NOMO-1 treated with dmso at 0.1 percent for 144 hours (cell line): ENCODE measurements at regions not wholly inside any gene's neighbourhood (a gene's known extent, or its start where the extent isn't known, plus 50 kb on each side); places are given as distances from the start of the nearest gene placed in this dataset.

Experiments
- DNase-seq: peaks from one replicate; lab custom pipeline; 2025; ENCODE audit not compliant: unreplicated experiment; lab: John Stamatoyannopoulos, UW

DNA sequence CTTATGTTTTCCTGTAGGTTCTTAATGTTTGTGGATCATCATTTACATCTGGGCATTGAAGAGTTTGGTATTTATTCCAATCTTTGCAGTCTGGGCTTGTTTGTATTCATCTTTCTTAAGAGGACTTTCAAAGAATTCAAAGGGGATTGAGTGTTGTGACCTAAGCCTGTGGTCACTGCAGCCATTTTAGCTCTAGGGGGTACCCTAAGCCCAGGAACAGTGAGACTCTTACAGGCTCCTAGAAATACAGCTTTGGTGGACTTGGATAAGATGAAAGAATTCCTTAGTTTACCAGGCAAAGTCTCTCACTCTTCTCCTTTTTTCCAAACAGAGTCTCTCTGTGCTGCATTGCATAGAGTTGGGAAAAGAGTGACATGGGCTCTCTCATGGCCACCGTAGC is 2539.0 kb upstream of the PCDH20 start:
- DNase-seq, result no peak

- DNase-seq, result no peak
Measured at GRCh38 chr13:63948045-63948444, 2532.4 kb upstream of the PCDH20 start.

DNA sequence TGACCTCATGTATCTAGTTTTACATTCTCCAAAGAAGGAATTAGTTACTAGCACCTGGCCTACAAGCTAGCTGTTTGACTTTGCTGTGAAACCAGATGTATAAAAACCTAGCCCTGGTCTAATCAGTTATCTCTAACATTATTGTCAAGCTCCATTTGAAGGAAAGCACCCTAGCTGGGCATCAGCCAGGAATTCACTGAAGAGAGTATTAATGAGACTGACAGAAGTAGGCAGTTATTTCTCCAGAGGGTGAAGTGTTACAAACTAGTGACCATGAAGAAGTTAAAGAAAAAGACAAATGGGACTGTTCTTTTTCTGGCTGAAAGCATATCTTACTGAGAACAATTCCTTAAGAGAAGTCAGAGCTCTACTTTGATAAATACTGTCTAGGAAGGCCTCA is 2529.3 kb upstream of the PCDH20 start:
- no peak for DNase-seq

- DNase-seq, result no peak
Measured at GRCh38 chr13:63942372-63942771, 2526.7 kb upstream of the PCDH20 start.

GRCh38 chr13:63938851-63939250 is 2523.2 kb upstream of the PCDH20 start:
- DNase-seq, result no peak

DNA sequence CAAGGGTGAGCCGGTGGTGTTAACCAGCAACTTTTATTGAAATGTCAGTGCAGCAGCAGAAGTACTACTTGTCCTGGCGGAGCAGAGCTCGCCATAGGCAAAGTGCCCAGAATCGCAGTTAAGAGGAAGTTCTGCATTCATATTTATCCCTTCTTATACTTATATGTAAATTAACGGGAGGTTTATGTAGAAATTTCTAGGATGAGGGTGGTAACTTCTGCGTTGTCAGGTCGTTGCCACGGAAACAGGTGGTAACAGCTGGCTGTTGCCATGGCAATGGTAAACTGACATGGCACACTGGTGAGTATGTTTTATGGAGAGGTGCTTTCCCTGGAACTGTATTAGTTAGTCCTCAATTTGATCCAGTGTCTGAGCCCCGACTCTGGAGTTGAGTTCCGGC is 2494.9 kb upstream of the PCDH20 start:
- no peak for DNase-seq

- no peak for DNase-seq
Measured at GRCh38 chr13:63909726-63910375, 2494.2 kb upstream of the PCDH20 start.

GRCh38 chr13:63902141-63902540 is 2486.5 kb upstream of the PCDH20 start:
- no peak for DNase-seq

GRCh38 chr13:63901630-63902029 is 2486.0 kb upstream of the PCDH20 start:
- no peak for DNase-seq

- DNase-seq, result no peak
Measured at GRCh38 chr13:63900406-63900805, 2484.8 kb upstream of the PCDH20 start.

- no peak for DNase-seq
Measured at GRCh38 chr13:63896321-63896720, 2480.7 kb upstream of the PCDH20 start.

GRCh38 chr13:63882052-63882451 is 2466.4 kb upstream of the PCDH20 start:
- DNase-seq, result no peak

DNA sequence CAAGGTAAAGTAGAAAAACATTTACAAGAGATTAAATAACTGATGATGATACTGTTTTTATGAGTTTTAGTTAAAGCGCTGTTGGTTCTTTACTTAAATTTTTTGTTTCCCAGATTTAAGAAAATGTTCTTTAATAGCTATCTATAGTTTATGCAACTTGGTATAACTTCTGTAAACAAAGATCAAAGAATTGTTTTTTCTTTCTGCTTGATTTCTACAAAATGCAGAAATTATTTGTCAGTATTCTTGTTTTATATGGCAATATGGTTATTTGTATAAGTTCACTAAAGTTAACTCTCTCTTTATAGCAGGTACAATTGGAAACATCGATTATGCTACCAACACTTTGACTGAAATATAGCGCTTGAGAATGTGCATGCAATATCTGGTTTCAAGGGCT is 2465.1 kb upstream of the PCDH20 start:
- DNase-seq, result no peak

DNA sequence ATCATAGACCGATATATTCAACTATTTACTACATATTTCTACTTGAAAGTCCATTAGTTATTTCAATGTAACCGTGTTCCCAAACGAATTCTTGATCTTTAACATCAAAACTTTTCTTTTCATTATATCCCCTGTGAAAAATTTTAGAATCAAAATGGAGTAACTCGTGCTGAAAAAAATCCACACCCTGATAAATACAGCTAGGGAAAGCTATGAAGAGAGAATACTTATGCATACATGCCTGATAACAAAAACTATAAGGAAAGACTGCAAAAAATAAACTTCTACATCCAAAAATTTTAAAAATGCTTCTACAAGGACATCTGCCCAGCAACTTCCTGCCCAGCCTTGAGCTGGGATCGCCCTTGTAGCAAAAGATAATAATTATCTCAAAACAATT is 2458.3 kb upstream of the PCDH20 start:
- no peak for DNase-seq

DNA sequence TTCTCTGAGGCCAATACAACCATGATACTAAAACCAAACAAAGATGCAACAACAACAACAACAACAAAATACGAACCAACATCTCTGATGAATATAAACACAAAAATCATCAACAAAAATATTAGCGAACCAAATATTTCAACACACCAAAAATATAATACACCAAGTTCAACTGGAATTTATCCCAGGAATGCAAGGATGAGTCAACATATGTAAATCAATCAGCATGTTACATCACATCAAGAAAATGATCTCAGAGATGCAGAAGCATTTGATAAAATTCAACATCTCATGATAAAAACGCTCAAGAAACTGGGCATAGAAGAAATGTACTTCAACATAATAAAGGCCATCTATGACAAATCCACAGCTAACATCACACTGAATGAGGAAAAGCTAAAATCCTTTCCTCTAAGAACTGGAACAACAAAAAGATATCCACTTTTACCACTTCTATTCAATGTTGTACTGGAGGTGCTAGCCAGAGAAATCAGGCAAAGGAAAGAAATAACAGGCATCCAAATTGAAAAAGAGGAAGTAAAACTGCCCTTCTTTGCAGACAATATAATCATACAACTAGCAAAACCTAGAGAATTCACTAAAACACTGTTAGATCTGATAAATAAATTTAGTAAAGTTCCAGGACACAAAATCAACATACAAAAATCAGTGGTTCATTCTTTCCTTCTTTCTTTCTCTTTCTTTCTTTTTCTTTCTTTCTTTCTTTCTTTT is 2448.7 kb upstream of the PCDH20 start:
- no peak for DNase-seq

DNA sequence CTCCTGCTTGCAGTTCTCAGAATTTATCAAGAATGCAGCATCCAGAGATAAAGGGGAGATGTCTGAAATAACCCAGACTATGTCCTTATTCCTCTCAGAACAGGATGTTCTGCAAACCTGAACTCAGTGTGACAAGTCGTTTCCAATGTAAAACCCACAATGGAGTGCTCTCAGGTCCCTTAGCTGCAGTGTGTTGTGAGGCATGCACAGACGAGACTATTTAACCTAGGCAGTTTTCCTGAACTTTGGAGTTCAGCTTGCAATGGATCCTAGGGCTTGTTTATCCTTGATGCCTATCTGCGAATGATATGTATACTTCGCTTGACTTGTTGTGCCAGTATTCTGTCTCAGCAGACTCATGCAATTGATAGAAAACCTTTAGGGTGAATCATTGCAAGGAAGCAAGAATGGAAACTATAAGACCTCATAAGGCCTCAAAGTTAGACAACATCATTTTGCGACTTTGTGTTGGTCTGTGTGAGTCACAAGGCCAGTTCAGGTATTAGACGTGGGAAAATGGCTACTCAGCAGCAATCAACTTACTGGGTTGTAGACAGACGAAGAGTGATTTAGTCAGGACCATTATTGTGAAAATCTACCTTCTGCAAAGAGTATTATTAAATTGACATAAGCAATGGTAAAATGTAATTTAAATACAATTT is 2439.9 kb upstream of the PCDH20 start:
- DNase-seq, result no peak

GRCh38 chr13:63853816-63854215 is 2438.2 kb upstream of the PCDH20 start:
- no peak for DNase-seq

- no peak for DNase-seq
Measured at GRCh38 chr13:63851526-63851925, 2435.9 kb upstream of the PCDH20 start.

GRCh38 chr13:63843766-63844699 is 2428.4 kb upstream of the PCDH20 start:
- DNase-seq, result no peak

GRCh38 chr13:63842102-63842501 is 2426.5 kb upstream of the PCDH20 start:
- DNase-seq, result no peak
